HG03354 (cell line): ENCODE measurements at regions not wholly inside any gene's neighbourhood (a gene's known extent, or its start where the extent isn't known, plus 50 kb on each side); places are given as distances from the start of the nearest gene placed in this dataset.

ENCODE experiments used
- ATAC-seq: cut with Tn5 transposase; IDR thresholded peaks from one replicate; pipeline ENCODE4 v1.9.1; 2021; ENCODE audit warnings: mild to moderate bottlenecking; ENCODE audit not compliant: unreplicated experiment, poor library complexity, severe bottlenecking

DNA sequence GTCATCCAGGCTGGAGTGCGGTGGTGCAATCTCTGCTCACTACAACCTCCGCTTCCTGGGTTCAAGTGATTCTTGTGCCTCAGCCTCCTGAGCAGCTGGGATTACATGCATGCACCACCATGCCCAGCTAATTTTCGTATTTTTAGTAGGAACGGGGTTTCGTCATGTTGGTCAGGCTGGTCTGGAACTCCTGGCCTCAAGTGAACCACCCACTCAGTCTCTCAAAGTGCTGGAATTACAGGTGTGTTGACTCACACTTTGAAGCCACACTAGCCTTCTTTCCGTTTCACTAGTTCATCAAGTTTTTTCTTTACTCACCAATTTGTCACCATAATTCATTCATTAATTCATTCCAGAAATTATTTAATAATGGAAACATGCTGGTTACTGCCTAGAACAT, 298.4 kb upstream of the MTNR1B start:
- no peak for ATAC-seq

DNA sequence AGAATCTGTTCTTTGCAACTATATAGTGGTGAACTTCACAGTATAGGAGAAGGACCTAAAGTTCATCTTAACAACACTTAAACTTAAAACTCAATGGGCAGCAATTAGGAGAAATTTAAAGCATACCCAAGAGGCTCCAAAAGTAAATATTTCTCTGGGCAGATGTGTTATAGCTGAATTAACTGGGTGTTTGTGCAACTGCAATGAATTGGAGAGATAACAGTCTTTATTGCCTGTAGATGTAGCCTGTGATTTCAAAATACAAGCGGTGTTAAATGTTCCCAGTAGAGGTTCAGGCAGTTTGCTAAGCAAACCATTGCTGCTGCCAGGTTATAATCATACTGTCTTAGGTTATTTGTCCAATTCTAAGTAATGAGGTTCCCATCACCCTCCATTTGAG, 294.1 kb upstream of the MTNR1B start:
- no peak for ATAC-seq

DNA sequence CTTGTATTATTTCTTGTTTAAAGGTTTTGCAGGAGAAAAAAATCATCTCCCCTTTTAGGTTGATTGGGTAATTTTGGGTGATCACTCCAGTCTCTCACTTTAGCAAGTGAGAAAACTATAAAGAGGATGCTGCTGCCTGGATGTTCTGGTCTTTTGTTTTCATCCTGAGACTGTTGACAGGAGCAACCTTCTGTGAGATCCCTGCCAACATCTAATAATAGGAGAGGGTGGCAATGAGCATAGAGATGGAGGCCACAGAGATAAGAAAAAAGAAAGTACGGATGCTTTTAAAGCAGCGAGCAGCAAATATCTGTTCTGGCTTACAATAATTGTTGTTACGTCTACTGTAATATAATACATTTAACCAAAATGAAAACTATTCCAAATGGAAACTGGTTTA, 293.6 kb upstream of the MTNR1B start:
- ATAC-seq, result no peak

DNA sequence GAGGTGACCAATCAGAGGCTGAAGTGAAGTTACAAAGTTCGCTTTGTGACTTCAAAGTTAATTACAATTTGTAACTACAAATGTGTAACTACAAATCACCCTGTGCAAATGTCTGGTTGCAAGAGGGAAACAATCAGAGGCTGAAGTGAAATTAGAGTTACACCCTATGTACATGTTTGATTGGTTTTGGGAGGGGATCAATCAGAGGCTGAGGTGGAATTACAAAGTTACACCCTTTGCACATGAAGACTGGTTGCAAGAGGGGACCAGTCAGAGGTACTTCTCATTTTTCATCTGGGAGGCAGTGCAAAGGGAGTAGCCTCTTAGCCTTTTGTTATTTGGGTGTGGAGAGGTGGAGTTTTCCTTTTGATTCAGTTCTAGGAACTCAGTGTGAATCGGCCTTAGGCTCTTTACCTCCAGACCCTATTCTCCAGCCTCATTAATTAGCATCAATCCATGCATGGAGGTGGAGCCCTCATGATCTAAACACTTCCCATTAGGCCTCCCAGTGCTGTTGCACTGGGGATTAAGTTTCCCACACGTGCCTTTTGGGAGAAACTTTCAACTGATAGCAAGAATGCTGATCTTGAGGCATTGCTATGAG, 291.3 kb upstream of the MTNR1B start:
- ATAC-seq, result no peak

DNA sequence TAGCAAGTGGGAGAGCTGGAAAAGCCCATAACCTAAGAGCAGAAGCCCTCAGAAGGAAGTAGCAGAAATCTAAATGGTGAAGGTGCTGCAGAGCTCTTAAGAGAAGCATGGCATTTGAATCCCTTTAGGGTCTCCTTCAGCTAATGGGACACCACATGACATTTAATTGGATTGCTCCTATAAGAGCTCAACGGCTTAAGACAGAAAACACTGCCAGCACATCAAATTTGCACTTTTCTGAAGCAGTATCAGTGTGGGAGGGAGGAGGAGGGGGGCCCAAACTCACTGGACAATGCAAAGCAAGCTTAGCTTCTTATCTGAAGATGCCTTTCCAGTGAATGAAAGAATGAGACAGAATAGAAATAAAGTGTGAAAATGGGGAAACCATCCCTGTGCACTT, 287.9 kb upstream of the MTNR1B start:
- ATAC-seq, result no peak

DNA sequence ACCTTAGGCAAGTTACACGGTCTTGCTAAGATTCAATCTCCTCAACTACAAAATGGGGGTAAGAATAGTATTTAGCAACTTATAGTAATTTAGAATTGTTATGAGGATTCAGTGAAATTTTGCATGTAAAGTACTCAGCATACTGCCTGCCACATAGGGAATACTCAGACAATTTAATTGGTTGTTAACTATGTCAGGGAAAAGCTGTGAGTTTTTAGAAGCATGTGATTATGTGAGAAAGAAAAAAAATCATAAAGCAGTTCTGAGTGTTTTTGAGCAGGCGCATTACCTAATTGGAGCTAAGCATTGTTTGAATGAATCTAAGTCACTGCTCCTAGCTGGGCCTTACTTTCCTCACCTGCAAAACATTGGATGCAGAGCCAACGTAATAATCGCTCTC, 287.3 kb upstream of the MTNR1B start:
- ATAC-seq, result no peak

DNA sequence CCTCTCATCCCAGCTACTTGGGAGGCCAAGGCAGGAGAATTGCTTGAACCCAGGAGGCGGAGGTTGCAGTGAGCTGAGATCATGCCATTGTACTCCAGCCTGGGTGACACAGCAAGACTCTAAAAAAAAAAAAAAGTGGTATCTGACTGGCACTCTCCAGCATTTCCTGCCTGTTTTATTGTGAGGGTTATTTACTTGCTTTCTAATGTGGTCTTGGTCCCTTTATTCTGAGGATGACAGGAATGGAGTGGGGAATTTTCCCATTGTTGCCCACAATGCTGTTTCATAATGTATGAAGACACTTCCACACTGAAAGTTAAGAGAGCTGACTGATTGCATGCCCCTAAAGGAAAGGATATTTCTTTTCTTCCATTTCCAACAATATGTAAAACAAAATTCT, 286.5 kb upstream of the MTNR1B start:
- no peak for ATAC-seq

DNA sequence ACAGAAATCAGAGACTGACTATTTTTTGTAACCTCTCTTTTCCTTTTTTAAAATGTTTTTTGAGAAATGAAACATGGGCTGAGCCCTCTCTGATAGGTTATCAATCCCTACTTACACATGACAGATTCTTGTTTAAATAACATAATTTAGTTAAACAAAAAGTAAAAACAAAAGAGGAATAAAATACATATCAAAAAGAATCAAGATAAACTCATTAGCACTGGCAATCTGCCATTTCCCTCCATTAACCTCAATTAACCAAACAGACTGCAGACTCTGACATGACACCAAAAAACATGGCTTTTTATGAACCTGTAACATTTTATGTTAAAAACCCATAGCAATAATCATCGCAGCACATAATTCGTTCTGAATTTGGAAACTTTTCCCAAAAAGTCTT, 284.4 kb upstream of the MTNR1B start:
- no peak for ATAC-seq

DNA sequence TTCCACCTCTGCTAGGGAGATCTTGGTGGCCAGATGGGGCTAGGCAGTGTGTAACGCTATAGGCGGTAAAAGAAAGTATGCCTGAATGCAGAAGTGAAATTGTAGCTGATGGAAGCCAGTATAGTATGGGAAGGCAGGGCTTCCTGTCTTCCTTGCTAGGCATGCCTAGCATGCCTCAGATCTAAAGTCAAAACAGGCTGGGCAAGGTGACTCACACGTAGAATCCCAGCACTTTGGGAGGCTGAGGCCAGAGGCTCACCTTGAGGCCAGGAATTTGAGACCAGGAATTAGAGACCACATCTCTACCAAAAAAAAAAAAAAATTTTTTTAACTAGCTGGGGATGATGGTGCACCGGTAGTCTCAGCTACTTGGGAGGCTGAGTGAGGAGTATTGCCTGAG, 281.7 kb upstream of the MTNR1B start:
- ATAC-seq, result no peak

DNA sequence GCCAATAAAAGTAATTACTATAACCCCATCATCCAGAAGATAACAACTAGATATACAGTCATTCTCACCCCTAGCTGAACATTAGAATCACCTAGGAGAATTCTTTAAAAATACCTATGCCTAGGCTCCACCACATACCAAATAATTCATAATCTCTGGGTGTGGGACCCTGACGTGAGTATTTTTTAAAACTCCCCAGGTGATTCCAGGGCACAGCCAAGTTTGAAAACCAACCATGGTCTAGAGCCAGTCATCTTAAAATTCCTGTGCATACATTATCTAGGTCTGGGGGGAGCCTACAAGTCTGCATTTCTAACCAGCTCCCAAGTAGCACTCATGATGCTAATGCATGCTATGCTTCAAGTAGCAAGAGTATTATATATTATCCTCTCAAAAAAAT, 281.0 kb upstream of the MTNR1B start:
- no peak for ATAC-seq

DNA sequence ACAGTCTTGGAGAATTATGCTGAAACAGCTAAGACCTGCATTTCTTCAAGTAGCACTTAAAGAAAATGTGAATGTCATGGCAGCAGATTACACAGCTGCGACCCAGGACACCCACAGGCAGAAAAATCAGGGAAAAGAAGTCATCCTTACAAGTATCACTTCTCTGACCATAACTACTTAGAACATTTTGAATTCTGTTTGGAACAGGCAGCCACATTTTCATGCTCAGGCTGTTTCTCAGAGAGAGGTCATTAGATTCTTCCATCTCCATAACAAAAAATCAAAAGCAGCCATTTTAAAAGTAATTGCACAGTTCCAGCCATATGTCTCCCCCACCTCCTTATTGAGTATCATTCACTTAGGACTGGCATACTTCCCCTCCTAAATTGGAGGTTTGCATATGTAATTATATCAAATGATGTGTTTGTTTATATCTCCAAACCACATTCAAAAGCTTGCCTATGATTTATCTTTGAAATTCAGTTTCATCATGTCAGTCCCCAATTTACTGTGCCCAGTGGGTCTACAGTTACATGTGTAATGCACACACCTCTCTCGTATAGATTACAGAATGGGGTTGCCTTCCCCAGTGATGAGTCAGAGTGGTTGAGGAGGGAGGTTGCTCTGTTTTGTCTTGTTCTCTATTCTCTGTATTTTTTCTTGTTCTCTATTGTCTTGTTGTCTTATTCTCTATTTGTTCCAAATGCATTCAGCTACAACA, 276.5 kb upstream of the MTNR1B start:
- no peak for ATAC-seq

DNA sequence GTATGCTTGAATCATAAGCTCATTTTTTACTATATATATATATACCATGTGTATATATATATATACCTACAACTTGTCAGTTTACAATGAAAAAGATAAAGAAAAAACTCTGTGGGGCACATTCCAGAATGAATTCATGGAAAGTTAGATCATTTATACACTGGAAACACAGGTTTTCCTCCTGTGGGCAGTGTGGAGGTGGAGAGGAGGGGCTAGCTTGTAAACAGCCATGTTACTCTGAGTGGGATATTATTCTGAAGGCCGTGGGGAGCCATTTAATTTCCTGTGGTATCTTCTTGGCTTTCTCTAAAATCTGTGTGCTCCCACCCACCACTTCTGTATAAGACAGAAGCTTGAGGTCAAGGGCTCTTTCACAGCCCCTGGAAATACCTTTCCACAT, 273.4 kb upstream of the MTNR1B start:
- no peak for ATAC-seq

DNA sequence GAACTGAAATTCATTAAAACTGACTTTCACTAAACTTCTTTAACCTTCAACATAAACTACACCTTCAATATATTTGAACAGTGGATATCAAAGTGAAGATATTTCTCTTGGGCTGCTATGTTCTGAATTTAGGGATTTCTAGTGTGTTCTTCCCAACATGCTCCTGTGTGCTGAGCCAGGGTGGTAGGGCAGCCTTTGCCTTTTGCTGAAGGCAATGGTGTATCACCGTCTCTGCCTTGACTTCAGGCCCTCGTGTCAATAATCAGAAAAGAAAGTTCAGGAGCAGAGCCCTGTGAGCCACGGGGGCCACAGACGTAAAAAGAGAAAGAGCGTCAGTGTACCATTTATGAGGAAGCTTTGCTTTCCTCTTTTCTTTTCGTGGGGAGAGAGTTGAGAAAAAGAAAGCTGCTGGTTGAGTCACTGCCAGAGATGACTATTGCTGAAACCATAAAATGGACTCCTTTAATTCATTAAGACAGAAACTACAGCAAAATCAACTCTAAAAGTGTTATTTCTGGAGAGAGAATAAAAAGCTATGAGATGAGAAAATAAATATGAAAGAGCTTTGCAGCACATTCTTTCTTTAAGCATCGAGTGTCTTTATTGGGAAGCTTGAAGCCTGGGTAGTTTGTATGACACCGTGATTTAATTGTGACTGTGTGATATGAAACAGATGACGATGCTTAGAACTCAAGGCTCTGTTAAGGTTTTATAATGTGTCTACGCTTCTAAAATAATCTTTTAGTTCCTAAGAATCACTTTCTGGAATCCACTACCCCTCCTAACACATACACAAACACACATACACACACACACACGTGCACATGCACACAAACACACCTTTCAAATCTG, 271.8 kb upstream of the MTNR1B start:
- ATAC-seq, result no peak

DNA sequence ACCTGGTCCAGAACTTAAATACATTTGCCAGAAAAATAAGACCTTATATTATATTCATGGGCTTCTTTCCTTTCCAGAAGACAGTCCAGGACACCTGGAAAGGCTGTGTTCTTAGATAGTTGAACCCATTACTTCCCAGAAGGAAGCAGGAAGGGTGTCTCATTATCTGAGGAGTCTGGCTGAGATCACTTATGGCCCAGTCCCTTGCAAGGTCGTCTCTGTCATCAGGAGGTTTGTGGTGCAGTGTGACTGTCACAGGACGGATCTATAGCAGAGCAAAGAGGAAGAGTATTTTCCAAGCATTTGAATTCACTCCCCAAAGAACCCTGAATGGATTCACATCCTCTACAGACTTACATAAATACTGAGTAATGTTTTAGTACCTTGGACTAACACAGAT, 270.7 kb upstream of the MTNR1B start:
- ATAC-seq, result no peak

DNA sequence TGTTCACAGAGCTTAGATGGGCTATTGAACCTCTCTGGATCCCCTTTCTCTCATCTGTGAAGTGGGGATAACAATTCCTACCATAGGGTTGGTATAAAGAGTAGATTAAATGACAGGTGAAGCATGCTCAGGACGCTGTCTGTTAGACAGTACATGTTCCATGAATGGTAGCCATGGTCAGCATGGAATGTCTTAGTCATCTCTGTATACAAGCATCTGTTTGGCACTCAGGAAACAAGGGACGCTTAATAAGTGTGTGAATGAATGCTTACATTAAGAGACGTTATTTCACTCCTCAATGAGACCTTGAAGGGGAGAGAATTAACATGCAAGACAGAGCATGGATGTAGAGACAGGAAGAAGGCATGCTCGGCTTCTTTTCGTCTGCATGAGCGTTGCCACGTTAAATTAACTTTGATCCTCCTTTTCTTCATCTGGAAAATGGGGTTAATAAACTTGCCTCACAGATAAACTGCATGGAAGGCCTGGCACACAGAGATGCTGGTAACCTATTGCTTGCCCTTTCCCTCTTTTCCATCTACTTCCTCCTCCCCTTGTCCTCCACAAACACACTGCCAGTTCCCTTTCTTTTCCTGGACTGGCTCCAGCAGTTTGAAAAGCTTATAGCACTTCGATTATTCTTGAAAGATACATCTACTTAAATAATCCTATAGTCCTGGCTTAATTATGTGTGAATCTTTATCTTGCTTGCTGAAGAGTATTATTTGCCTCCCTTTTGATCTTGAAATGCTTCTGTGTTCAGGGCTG, 267.2 kb upstream of the MTNR1B start:
- ATAC-seq, result no peak

DNA sequence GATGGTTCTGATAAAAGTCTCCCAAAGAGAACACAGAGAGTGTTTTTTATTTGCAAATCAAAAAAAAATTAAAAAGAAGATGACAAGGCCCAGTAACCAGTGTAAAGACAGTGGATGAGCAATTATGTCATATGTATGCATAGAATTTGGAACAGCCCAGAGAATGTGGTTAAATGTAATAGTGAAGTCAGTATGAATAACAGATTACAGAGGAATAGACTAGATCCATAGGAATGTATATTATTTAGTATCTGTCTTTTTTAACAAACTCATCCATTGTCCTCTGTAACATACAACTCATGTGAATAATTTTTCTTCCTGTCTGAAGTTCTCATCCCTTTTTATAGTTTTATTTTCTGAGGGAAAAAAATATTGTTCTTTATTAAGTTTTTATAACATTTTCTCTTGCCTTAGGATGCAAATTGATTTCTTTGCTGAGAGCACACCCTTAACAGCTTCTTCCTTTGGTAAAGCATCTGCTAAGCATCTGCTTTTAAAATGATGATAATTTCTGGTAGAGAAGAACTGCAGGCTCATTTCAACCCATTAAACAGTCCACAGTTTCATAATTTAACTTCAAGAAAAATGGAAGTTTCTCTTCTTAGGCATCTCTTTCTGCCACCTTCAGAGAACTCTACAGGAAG, 266.5 kb upstream of the MTNR1B start:
- ATAC-seq, result no peak

DNA sequence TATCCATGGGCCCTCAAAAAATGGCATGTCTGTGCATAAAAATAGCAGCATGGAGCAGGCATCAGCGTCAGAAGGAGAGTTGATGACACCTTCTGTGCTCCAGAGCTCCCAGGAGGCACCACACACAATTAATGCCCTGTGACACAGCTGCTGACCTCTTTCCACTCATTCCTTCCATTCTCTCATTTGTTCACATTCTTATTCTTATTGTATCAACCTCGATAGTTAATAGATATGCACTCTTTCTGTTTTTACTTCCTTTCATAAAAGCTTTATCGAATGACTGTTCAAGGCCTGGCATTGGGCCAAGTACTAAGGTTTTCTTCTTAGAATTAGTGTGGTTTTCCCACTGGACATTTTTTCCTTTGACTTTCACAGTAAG, 266.0 kb upstream of the MTNR1B start:
- no peak for ATAC-seq

DNA sequence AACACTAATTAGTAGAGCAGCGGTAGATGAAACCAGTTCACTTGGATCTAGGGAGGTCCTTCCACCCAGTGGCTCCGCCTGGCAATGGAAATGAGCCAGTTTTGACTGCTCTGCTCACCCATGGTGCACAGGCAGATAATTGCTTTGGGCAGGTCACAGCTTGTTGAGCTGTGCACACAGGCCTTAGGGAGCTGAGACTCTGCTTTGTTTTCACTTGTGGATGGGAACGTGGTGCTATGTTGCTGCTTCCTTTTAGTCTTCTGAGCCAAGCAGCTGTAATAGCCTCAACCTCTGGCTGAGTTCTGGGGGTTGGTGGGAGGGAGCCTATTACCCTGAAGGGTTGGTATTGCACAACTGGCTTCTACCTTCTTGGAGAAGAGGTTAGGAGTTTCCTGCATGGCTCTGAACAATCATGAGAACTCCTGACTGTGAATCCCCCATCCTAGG, 262.3 kb upstream of the MTNR1B start:
- no peak for ATAC-seq

DNA sequence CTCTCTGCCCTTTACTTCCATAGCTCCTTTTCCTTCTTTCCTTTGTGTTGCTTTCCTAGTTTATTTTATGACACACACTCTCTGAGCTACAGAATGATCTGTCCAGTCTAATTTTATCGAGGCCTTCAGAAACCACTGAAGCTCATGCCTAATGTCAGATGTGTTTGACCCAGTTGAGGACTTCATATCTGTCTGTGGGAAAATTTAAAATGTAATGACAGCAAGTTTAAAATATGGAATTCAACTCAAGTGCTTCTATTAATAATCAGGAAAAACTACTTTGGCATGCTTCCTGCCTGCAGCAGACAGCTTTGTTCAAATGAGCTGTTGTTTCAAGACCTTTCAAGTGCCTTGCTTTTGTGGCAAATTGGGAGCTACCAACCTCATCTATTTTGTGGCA, 261.8 kb upstream of the MTNR1B start:
- no peak for ATAC-seq

DNA sequence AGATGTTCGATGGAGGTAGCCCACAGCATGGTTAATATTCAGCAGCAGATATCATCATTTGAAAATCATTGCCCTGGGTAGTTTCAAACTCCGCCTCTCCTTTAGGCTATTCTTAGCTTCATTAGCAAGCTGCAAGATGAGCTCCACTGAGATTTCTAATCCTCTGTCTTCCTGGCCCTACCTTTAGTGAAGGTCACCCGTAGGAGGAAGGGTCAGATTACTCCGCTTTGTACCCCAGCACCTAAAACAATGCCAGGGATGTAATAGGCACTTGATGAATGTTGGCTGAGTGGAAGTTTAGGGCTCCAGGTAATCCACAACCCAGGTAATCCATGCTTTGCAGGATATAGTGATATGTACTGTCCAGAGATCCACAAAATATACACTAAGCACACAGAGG, 260.1 kb upstream of the MTNR1B start:
- ATAC-seq, result no peak
